Activated CD4-positive, alpha-beta T cell treated with anti-CD3 and anti-CD28 coated beads, Interleukin-2, Interleukin-4, amounts not matched to agents 100 ng/mL and 50 ng/mL, durations not matched to agents 16 hours and 8 hours (primary cell): ENCODE measurements at regions not wholly inside any gene's neighbourhood (a gene's known extent, or its start where the extent isn't known, plus 50 kb on each side); places are given as distances from the start of the nearest gene placed in this dataset.
"Not testable (repeated sequence)": the region's sequence is repeated elsewhere in the genome, so short reads cannot be mapped to it uniquely, and the experiment has no call there.

Experiments used
- DNase-seq: peaks from one replicate; pipeline ENCODE4 v3.0.0-alpha.2; 2020; ENCODE audit warnings: low spot score

GRCh38 chr6:157727629-157728182 is 95.3 kb upstream of the SNX9 start:
- no peak for DNase-seq

- no peak for DNase-seq
Measured at GRCh38 chr6:157728183-157728881, 94.7 kb upstream of the SNX9 start.

GRCh38 chr6:157731221-157731620 is 91.8 kb upstream of the SNX9 start:
- no peak for DNase-seq

- no peak for DNase-seq
Measured at GRCh38 chr6:157732007-157732406, 91.0 kb upstream of the SNX9 start.

GRCh38 chr6:157732416-157733161 is 90.5 kb upstream of the SNX9 start:
- no peak for DNase-seq

- not testable (repeated sequence) for DNase-seq
Measured at GRCh38 chr6:157736555-157736954, 86.5 kb upstream of the SNX9 start.

GRCh38 chr6:157741321-157741947 is 81.6 kb upstream of the SNX9 start:
- no peak for DNase-seq

- no peak for DNase-seq
Measured at GRCh38 chr6:157741948-157742556, 81.0 kb upstream of the SNX9 start.

- DNase-seq = no peak
Measured at GRCh38 chr6:157744102-157744601, 78.9 kb upstream of the SNX9 start.

- no peak for DNase-seq
Measured at GRCh38 chr6:157746897-157747296, 76.1 kb upstream of the SNX9 start.

- DNase-seq = no peak
Measured at GRCh38 chr6:157747370-157747769, 75.7 kb upstream of the SNX9 start.

GRCh38 chr6:157748839-157749571 is 74.0 kb upstream of the SNX9 start:
- DNase-seq = no peak

- DNase-seq = not testable (repeated sequence)
Measured at GRCh38 chr6:157750973-157751372, 72.1 kb upstream of the SNX9 start.

GRCh38 chr6:157751547-157752200 is 71.4 kb upstream of the SNX9 start:
- no peak for DNase-seq

- DNase-seq = not testable (repeated sequence)
Measured at GRCh38 chr6:157752879-157753278, 70.2 kb upstream of the SNX9 start.

- DNase-seq = no peak
Measured at GRCh38 chr6:157753291-157753690, 69.8 kb upstream of the SNX9 start.

- DNase-seq = not testable (repeated sequence)
Measured at GRCh38 chr6:157753801-157754200, 69.2 kb upstream of the SNX9 start.

- no peak for DNase-seq
Measured at GRCh38 chr6:157754351-157754750, 68.7 kb upstream of the SNX9 start.

GRCh38 chr6:157755032-157755745 is 67.9 kb upstream of the SNX9 start:
- no peak for DNase-seq

GRCh38 chr6:157755746-157756411 is 67.2 kb upstream of the SNX9 start:
- DNase-seq = peak; percentile 25
